ENCODE measurements at regions not wholly inside any gene's neighbourhood (a gene's known extent, or its start where the extent isn't known, plus 50 kb on each side); places are given as distances from the start of the nearest gene placed in this dataset.

GRCh38 chr13:74625541-74625940, 491.3 kb upstream of the KLF12 start:
- no peak for TF ChIP-seq CTCF (IDR thresholded peaks at IDR 0.05; ENCODE audit: control extremely low read depth, extremely low read depth, low read depth, missing control alignments)
- ChIA-PET POLR2A (no interaction called here), CTCF (interaction anchor here (0.7 to 1.7 kb wide), 3 partner anchors 9 to 15 kb away, joined by 3 read pairs; no protein-coding TSS in a partner anchor)
- no peak for DNase-seq (ENCODE audit: extremely low spot score)

GRCh38 chr13:74623761-74624160, 489.6 kb upstream of the KLF12 start:
- CTCF ChIA-PET: no interaction called here
- DNase-seq (ENCODE audit: extremely low spot score): no peak
- TF ChIP-seq CTCF (IDR thresholded peaks at IDR 0.05; ENCODE audit: control extremely low read depth, extremely low read depth, low read depth, missing control alignments): no peak

GRCh38 chr13:74622284-74622683, 488.1 kb upstream of the KLF12 start:
- ChIA-PET CTCF (no interaction called here), POLR2A (no interaction called here)
- no peak for DNase-seq (ENCODE audit: extremely low spot score)
- TF ChIP-seq CTCF (IDR thresholded peaks at IDR 0.05; ENCODE audit: control extremely low read depth, extremely low read depth, low read depth, missing control alignments): no peak

More at GRCh38 chr13:74623761-74624160, 489.6 kb upstream of the KLF12 start:
- POLR2A ChIA-PET: no interaction called here

- no peak for TF ChIP-seq CTCF (IDR thresholded peaks at IDR 0.05; ENCODE audit: control extremely low read depth, extremely low read depth, low read depth, missing control alignments)
- ChIA-PET CTCF (no interaction called here), POLR2A (no interaction called here)
- no peak for DNase-seq (ENCODE audit: extremely low spot score)
Observed at GRCh38 chr13:74620711-74621110, 486.5 kb upstream of the KLF12 start.

GRCh38 chr13:74620308-74620707, 486.1 kb upstream of the KLF12 start:
- ChIA-PET CTCF (no interaction called here), POLR2A (no interaction called here)
- TF ChIP-seq CTCF (IDR thresholded peaks at IDR 0.05; ENCODE audit: control extremely low read depth, extremely low read depth, low read depth, missing control alignments): no peak
- DNase-seq (ENCODE audit: extremely low spot score): no peak

GRCh38 chr13:74597526-74597925, 463.3 kb upstream of the KLF12 start:
- no peak for DNase-seq (ENCODE audit: extremely low spot score)
- POLR2A ChIA-PET: no interaction called here
- TF ChIP-seq CTCF (IDR thresholded peaks at IDR 0.05; ENCODE audit: control extremely low read depth, extremely low read depth, low read depth, missing control alignments): no peak
- CTCF ChIA-PET: no interaction called here

- DNase-seq (ENCODE audit: extremely low spot score): no peak
- TF ChIP-seq CTCF (IDR thresholded peaks at IDR 0.05; ENCODE audit: control extremely low read depth, extremely low read depth, low read depth, missing control alignments): no peak
- POLR2A ChIA-PET: no interaction called here
- CTCF ChIA-PET: no interaction called here
Observed at GRCh38 chr13:74596691-74597090, 462.5 kb upstream of the KLF12 start.

All from GM10248 (cell line).